ENCODE measurements at regions not wholly inside any gene's neighbourhood (a gene's known extent, or its start where the extent isn't known, plus 50 kb on each side); places are given as distances from the start of the nearest gene placed in this dataset.

GRCh38 chr16:61146429-61146828 is 889.8 kb downstream of the CDH8 start:
- TF ChIP-seq, protein P1, sequence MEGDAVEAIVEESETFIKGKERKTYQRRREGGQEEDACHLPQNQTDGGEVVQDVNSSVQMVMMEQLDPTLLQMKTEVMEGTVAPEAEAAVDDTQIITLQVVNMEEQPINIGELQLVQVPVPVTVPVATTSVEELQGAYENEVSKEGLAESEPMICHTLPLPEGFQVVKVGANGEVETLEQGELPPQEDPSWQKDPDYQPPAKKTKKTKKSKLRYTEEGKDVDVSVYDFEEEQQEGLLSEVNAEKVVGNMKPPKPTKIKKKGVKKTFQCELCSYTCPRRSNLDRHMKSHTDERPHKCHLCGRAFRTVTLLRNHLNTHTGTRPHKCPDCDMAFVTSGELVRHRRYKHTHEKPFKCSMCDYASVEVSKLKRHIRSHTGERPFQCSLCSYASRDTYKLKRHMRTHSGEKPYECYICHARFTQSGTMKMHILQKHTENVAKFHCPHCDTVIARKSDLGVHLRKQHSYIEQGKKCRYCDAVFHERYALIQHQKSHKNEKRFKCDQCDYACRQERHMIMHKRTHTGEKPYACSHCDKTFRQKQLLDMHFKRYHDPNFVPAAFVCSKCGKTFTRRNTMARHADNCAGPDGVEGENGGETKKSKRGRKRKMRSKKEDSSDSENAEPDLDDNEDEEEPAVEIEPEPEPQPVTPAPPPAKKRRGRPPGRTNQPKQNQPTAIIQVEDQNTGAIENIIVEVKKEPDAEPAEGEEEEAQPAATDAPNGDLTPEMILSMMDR (IDR thresholded peaks at IDR 0.05 in 8 of 11, conservative IDR thresholded peaks at IDR 0.05 in 3 of 11) = no peak
- no peak for TF ChIP-seq POLR2A (IDR thresholded peaks at IDR 0.05)
- no peak for TF ChIP-seq POLR2AphosphoS5 (IDR thresholded peaks at IDR 0.05)
